ENCODE measurements at regions not wholly inside any gene's neighbourhood (a gene's known extent, or its start where the extent isn't known, plus 50 kb on each side); places are given as distances from the start of the nearest gene placed in this dataset.

- BruUV-seq (replicated peaks) = no TSS peak
- Histone ChIP-seq H3K9me3 (ENCODE audit: low read length) (no peaks in the 10 kb centered on the region), H3K9me2 (ENCODE audit: insufficient read depth, low read length) (no peaks in the 10 kb centered on the region), H3K79me2 (ENCODE audit: insufficient read depth, low read depth, low read length) (no peaks in the 10 kb centered on the region), H3K4me3 (ENCODE audit: low read depth, low read length, poor library complexity, severe bottlenecking) (no peak overlapping the region), H3K4me2 (ENCODE audit: low read length) (no peak overlapping the region), H4K20me1 (ENCODE audit: insufficient read depth, low read length) (no peaks in the 10 kb centered on the region), H3K27ac (ENCODE audit: low read depth, low read length, poor library complexity, severe bottlenecking) (no peak overlapping the region), H2AFZ (ENCODE audit: low read length) (no peak overlapping the region), H3K4me1 (ENCODE audit: insufficient read depth, low read length, poor library complexity, severe bottlenecking) (no peaks in the 10 kb centered on the region), H3K36me3 (ENCODE audit: insufficient read depth, low read length) (no peaks in the 10 kb centered on the region)
- intact Hi-C loops (cut with micrococcal nuclease; ENCODE audit: unreplicated experiment) = no loop called here
- no peak for DNase-seq (ENCODE audit: low spot score)
- POLR2A ChIA-PET = no interaction called here
- TF ChIP-seq EZH2phosphoT487 (IDR thresholded peaks at IDR 0.05; ENCODE audit: borderline replicate concordance, low read depth, low read length) = no peak
- TF ChIP-seq CTCF (conservative IDR thresholded peaks at IDR 0.05; ENCODE audit: low read length) = no peak
- CTCF ChIA-PET (ENCODE audit: unreplicated experiment) = no interaction called here
Measured at GRCh38 chr5:156239800-156240199, 87.2 kb upstream of the SGCD start.

- Histone ChIP-seq H2AFZ (ENCODE audit: low read length) (no peak overlapping the region), H3K4me1 (ENCODE audit: insufficient read depth, low read length, poor library complexity, severe bottlenecking) (no peaks in the 10 kb centered on the region), H3K79me2 (ENCODE audit: insufficient read depth, low read depth, low read length) (no peaks in the 10 kb centered on the region), H3K4me3 (ENCODE audit: low read depth, low read length, poor library complexity, severe bottlenecking) (no peak overlapping the region), H3K9me2 (ENCODE audit: insufficient read depth, low read length) (no peaks in the 10 kb centered on the region), H3K27ac (ENCODE audit: low read depth, low read length, poor library complexity, severe bottlenecking) (no peak overlapping the region), H4K20me1 (ENCODE audit: insufficient read depth, low read length) (no peaks in the 10 kb centered on the region), H3K4me2 (ENCODE audit: low read length) (no peak overlapping the region), H3K9me3 (ENCODE audit: low read length) (no peaks in the 10 kb centered on the region), H3K36me3 (ENCODE audit: insufficient read depth, low read length) (no peaks in the 10 kb centered on the region)
- ChIA-PET POLR2A (interaction anchor here (0.7 kb wide), 1 partner anchor 201 kb away, joined by 5 read pairs; no protein-coding TSS in a partner anchor), CTCF (ENCODE audit: unreplicated experiment) (no interaction called here)
- intact Hi-C loops (cut with micrococcal nuclease; ENCODE audit: unreplicated experiment) = no loop called here
- DNase-seq (ENCODE audit: low spot score) = no peak
- TF ChIP-seq CTCF (conservative IDR thresholded peaks at IDR 0.05; ENCODE audit: low read length) = no peak
- no peak for TF ChIP-seq EZH2phosphoT487 (IDR thresholded peaks at IDR 0.05; ENCODE audit: borderline replicate concordance, low read depth, low read length)
- no TSS peak for BruUV-seq (replicated peaks)
Measured at GRCh38 chr5:156240414-156240813, 86.5 kb upstream of the SGCD start.

- CTCF ChIA-PET (ENCODE audit: unreplicated experiment) = no interaction called here
- no peak for DNase-seq (ENCODE audit: low spot score)
Measured at GRCh38 chr5:156241266-156241665, 85.7 kb upstream of the SGCD start.

More at GRCh38 chr5:156241266-156241665, 85.7 kb upstream of the SGCD start:
- Histone ChIP-seq H3K9me2 (ENCODE audit: insufficient read depth, low read length) (no peaks in the 10 kb centered on the region), H2AFZ (ENCODE audit: low read length) (no peak overlapping the region), H3K4me3 (ENCODE audit: low read depth, low read length, poor library complexity, severe bottlenecking) (no peak overlapping the region), H3K27ac (ENCODE audit: low read depth, low read length, poor library complexity, severe bottlenecking) (no peak overlapping the region), H3K4me1 (ENCODE audit: insufficient read depth, low read length, poor library complexity, severe bottlenecking) (no peaks in the 10 kb centered on the region), H3K9me3 (ENCODE audit: low read length) (no peaks in the 10 kb centered on the region), H3K4me2 (ENCODE audit: low read length) (no peak overlapping the region), H3K79me2 (ENCODE audit: insufficient read depth, low read depth, low read length) (no peaks in the 10 kb centered on the region), H3K36me3 (ENCODE audit: insufficient read depth, low read length) (no peaks in the 10 kb centered on the region), H4K20me1 (ENCODE audit: insufficient read depth, low read length) (no peaks in the 10 kb centered on the region)
- POLR2A ChIA-PET = interaction anchor here (0.6 to 0.7 kb wide), 2 partner anchors 200 to 1587 kb away, joined by 3 to 5 read pairs; no protein-coding TSS in a partner anchor
- intact Hi-C loops (cut with micrococcal nuclease; ENCODE audit: unreplicated experiment) = no loop called here
- TF ChIP-seq EZH2phosphoT487 (IDR thresholded peaks at IDR 0.05; ENCODE audit: borderline replicate concordance, low read depth, low read length) = no peak
- TF ChIP-seq CTCF (conservative IDR thresholded peaks at IDR 0.05; ENCODE audit: low read length) = no peak
- BruUV-seq (replicated peaks) = no TSS peak
